C4-2B (cell line): ENCODE measurements at regions not wholly inside any gene's neighbourhood (a gene's known extent, or its start where the extent isn't known, plus 50 kb on each side); places are given as distances from the start of the nearest gene placed in this dataset.

Source experiments
- H3K27ac ChIP-seq: fragments of 450-650 bp; 2 replicates; pipeline ENCODE4 v1.5.1; 2017
- CTCF ChIP-seq: fragments of 450-650 bp; conservative IDR thresholded peaks from 2 replicates; pipeline ENCODE4 v1.5.1; 2017; ENCODE audit warnings: mild to moderate bottlenecking
- ZFX ChIP-seq: fragments of 450-650 bp; IDR thresholded peaks from 2 replicates; pipeline ENCODE4 v1.6.1; 2017

GRCh38 chr9:14560194-14560593 is 133.0 kb downstream of the ZDHHC21 start:
- no peak overlapping the region for H3K27ac ChIP-seq
- no peak for TF ChIP-seq CTCF
- no peak for TF ChIP-seq ZFX

- H3K27ac ChIP-seq = no peak overlapping the region
- TF ChIP-seq ZFX = no peak
- no peak for TF ChIP-seq CTCF
These were observed 138.3 kb downstream of the ZDHHC21 start for GRCh38 chr9:14554886-14555285.

DNA sequence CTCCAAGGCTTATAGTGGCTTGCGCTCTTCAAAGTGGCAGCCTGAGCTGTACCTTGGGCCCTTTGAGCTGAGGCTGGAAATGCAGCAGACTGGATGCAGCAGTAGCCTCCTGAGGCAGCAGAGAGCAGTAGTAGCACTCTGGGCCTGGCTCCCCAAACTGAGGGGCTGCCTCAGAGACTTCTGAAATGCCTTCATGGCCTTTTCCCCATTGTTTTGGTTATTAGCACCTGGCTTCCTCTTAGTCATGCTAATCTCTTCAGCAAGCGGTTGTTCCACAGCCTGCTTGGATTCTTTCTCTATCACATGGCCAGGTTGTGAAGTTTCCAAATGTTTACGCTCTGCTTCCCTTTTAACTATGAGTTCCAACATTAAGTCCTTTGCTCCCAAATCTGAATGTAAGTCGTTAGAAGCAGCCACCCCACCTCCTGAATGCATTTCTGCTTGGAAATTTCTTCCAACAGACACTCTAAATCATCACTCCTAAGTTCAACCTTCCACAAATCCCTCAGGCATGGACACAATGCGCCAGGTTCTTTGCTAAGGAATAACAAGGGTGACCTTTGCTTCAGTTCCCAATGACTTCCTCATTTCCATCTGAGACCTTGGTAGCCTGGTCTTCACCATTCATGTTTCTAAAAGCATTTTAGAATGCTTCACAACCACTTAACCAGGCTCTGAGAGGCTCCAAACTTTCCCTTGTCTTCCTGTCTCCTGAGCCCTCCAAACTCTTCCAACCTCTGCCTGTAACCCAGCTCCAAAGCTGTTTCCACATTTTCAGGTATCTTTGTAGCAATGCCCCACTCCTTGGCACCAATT is 145.8 kb downstream of the ZDHHC21 start:
- no peak for TF ChIP-seq ZFX
- no peak for TF ChIP-seq CTCF
- no peak overlapping the region for H3K27ac ChIP-seq

GRCh38 chr9:14546693-14547092 is 146.5 kb downstream of the ZDHHC21 start:
- H3K27ac ChIP-seq = no peak overlapping the region
- TF ChIP-seq CTCF (no peak), ZFX (no peak)

DNA sequence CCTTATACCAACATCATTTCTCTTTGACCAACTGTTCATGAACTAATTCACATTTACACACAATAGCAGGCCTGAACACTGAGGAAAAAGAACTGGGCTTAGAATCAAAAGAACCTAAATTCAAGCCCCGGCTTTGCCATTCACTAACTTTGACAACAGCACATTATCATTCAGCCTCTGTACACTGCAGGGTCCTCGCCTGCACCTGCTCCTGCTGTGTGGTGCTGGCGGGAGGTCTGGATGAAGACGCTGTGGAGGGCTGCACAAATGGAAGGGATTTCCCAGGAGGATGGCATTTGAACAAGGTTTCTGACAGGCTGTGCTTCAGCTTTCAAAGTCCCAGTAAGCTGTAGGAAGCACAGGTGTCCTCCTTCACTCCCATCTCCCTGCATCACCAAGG is 151.2 kb downstream of the ZDHHC21 start:
- no peak overlapping the region for H3K27ac ChIP-seq
- no peak for TF ChIP-seq ZFX

- TF ChIP-seq ZFX (no peak), CTCF (no peak)
- no peak overlapping the region for H3K27ac ChIP-seq
These were observed 154.7 kb downstream of the ZDHHC21 start for GRCh38 chr9:14538526-14538925.

DNA sequence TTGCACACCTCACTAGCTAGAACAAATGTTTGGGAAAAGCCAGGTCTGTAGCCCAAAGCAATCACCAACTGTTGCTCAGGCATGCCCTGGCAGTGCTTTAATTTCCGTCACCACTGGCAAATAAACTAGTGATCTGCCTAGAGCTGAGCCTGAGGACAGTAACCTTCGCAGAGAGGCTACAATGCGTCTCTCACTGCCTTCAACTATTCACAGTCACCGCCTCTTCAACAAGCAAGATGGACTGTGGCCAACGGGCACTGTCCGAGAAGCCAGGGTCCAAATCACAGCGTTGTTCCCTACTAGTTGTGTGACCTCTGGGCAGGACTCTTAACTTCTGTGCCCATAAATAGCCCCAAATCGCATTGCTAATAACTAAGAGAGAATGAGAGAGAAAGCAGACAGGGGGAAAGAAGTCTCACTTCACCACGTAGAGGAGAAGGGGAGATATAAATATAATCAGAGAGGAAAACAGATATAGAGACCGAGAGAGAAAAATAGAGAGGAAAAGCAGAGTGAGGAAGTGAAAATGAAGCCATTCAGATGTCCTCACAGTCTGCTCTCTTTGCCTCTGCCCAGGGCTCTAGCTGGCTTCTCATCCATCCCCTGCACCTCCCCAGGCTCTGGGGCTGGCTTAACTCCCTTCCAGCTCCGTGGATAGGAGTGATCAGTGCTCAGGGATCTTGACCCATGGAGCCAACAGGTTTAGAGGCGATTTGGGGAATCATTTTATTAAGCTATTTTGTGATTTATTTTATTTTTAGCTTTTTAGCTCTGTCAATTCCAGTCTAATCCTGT is 157.9 kb downstream of the ZDHHC21 start:
- TF ChIP-seq ZFX = no peak
- no peak for TF ChIP-seq CTCF

More for the DNA sequence above, 157.9 kb downstream of the ZDHHC21 start:
- no peak overlapping the region for H3K27ac ChIP-seq
